IMR-90 (cell line): ENCODE measurements at regions not wholly inside any gene's neighbourhood (a gene's known extent, or its start where the extent isn't known, plus 50 kb on each side); places are given as distances from the start of the nearest gene placed in this dataset.

Experiments
- ATAC-seq: fragments of 200-7000 bp; cut with Tn5 transposase; 2 replicates; pipeline ENCODE4 v1.9.1; 2020; ENCODE audit warnings: low read depth, mild to moderate bottlenecking, moderate library complexity
- BruUV-seq: library from RNA; stranded (reverse); fragments of 400-500 nt; replicated peaks from 2 replicates; lab custom pipeline; 2021; lab: Mats Ljungman, UMichigan
- CTCF ChIA-PET: fragments of 300-600 bp; formaldehyde crosslinking; extraction: SDS; loops from one replicate; lab custom pipeline; 2021; ENCODE audit warnings: antibody characterized with exemption; lab: Yijun Ruan, JAX
- POLR2A ChIA-PET: fragments of 300-600 bp; sonication (Branson Sonifier 250); formaldehyde crosslinking; loops from one replicate; lab custom pipeline; 2022; ENCODE audit warnings: antibody characterized with exemption; ENCODE audit not compliant: unreplicated experiment; lab: Charles Lee
- DNase-seq: peaks from one replicate; pipeline ENCODE4 v3.0.0; 2013
- H2AFZ ChIP-seq: replicated peaks from 2 replicates; pipeline ENCODE3; 2013; ENCODE audit warnings: low read length, mild to moderate bottlenecking; ENCODE audit not compliant: poor library complexity
- H2AK5ac ChIP-seq: 2 replicates; pipeline ENCODE4 v1.6.1; 2013; ENCODE audit warnings: low read depth, low read length, inconsistent platforms
- H2AK9ac ChIP-seq: replicated peaks from 2 replicates; pipeline ENCODE3; 2013; ENCODE audit warnings: mild to moderate bottlenecking, low read depth, low read length, moderate library complexity; ENCODE audit not compliant: poor library complexity
- H2BK120ac ChIP-seq: 2 replicates; pipeline ENCODE4 v1.6.1; 2013; ENCODE audit warnings: low read depth, low read length, inconsistent platforms
- H2BK15ac ChIP-seq: 3 replicates; pipeline ENCODE4 v1.6.1; 2013; ENCODE audit warnings: low read depth, low read length, inconsistent platforms
- H2BK20ac ChIP-seq: 2 replicates; pipeline ENCODE4 v1.6.1; 2013; ENCODE audit warnings: low read depth, mild to moderate bottlenecking, inconsistent platforms, low read length, moderate library complexity
- H2BK5ac ChIP-seq: 2 replicates; pipeline ENCODE4 v1.6.1; 2013; ENCODE audit warnings: mild to moderate bottlenecking, low read depth, low read length, inconsistent platforms; ENCODE audit not compliant: poor library complexity, severe bottlenecking
- H3K14ac ChIP-seq: replicated peaks from 2 replicates; pipeline ENCODE4 v1.6.1; 2013; ENCODE audit warnings: low read depth, low read length, inconsistent platforms
- H3K18ac ChIP-seq: 2 replicates; pipeline ENCODE4 v1.6.1; 2013; ENCODE audit warnings: low read depth, low read length, control low read depth
- H3K23ac ChIP-seq: 2 replicates; pipeline ENCODE4 v1.6.1; 2013; ENCODE audit warnings: low read depth, low read length, inconsistent platforms
- H3K27ac ChIP-seq: 2 replicates; pipeline ENCODE4 v1.5.1; 2013; ENCODE audit warnings: mild to moderate bottlenecking, control low read depth, low read length; ENCODE audit not compliant: insufficient read depth
- H3K27me3 ChIP-seq: 2 replicates; pipeline ENCODE4 v1.6.1; 2013; ENCODE audit warnings: low read length; ENCODE audit not compliant: control insufficient read depth, insufficient read depth
- H3K36me3 ChIP-seq: 2 replicates; pipeline ENCODE4 v1.6.1; 2013; ENCODE audit warnings: low read length, mixed read lengths; ENCODE audit not compliant: control insufficient read depth, insufficient read depth
- H3K4ac ChIP-seq: 2 replicates; pipeline ENCODE4 v1.6.1; 2013; ENCODE audit warnings: low read depth, low read length, inconsistent platforms
- H3K4me1 ChIP-seq: 2 replicates; pipeline ENCODE4 v1.6.1; 2013; ENCODE audit warnings: low read length, mixed read lengths; ENCODE audit not compliant: control insufficient read depth, insufficient read depth
- H3K4me2 ChIP-seq: 2 replicates; pipeline ENCODE4 v1.6.1; 2013; ENCODE audit warnings: low read depth, mild to moderate bottlenecking, control low read depth, low read length, moderate library complexity
- H3K4me3 ChIP-seq: 2 replicates; pipeline ENCODE4 v1.5.1; 2013; ENCODE audit warnings: low read depth, mild to moderate bottlenecking, control low read depth, low read length, moderate library complexity; ENCODE audit not compliant: insufficient read depth
- H3K56ac ChIP-seq: 2 replicates; pipeline ENCODE4 v1.6.1; 2013; ENCODE audit warnings: low read length, inconsistent platforms; ENCODE audit not compliant: insufficient read depth; ENCODE audit errors: extremely low read depth
- H3K79me1 ChIP-seq, 2 experiments: 2 replicates each; pipeline ENCODE4 v1.6.1; 2013; ENCODE audit warnings: low read length in 2 of 2, inconsistent platforms in 1 of 2, low read depth in 1 of 2
- H3K9ac ChIP-seq: 2 replicates; pipeline ENCODE4 v1.6.1; 2013; ENCODE audit warnings: low read depth, low read length, control low read depth
- H3K9me1 ChIP-seq: 2 replicates; pipeline ENCODE4 v1.6.1; 2013; ENCODE audit warnings: low read length, inconsistent platforms; ENCODE audit not compliant: insufficient read depth
- H3K9me3 ChIP-seq: 2 replicates; pipeline ENCODE4 v1.6.1; 2013; ENCODE audit warnings: low read length; ENCODE audit not compliant: control insufficient read depth, insufficient read depth
- H4K20me1 ChIP-seq: 2 replicates; pipeline ENCODE4 v1.6.1; 2013; ENCODE audit warnings: low read length, inconsistent platforms; ENCODE audit not compliant: insufficient read depth
- H4K5ac ChIP-seq: 2 replicates; pipeline ENCODE4 v1.6.1; 2013; ENCODE audit warnings: mild to moderate bottlenecking, low read depth, low read length, control low read depth
- H4K8ac ChIP-seq, 2 experiments: 2 replicates each; pipeline ENCODE4 v1.6.1; 2013; ENCODE audit warnings: low read depth in 2 of 2, low read length in 2 of 2, control low read depth in 1 of 2, inconsistent platforms in 1 of 2
- H4K91ac ChIP-seq: 2 replicates; pipeline ENCODE4 v1.6.1; 2013; ENCODE audit warnings: low read depth, low read length, inconsistent platforms; ENCODE audit not compliant: insufficient read depth
- CEBPB ChIP-seq: IDR thresholded peaks from 2 replicates; pipeline ENCODE4 v1.6.1; 2012; ENCODE audit warnings: low read depth, low read length, improper control_type of control experiment
- CHD1 ChIP-seq: IDR thresholded peaks from 2 replicates; pipeline ENCODE4 v1.6.1; 2012; ENCODE audit warnings: low read depth, low read length, improper control_type of control experiment
- CTCF ChIP-seq: conservative IDR thresholded peaks from 2 replicates; pipeline ENCODE4 v1.5.1; 2012; ENCODE audit warnings: mild to moderate bottlenecking, low read depth, low read length, improper control_type of control experiment
- ELK1 ChIP-seq: fragments of 150-350 bp; IDR thresholded peaks from 2 replicates; pipeline ENCODE4 v1.6.1; 2016; ENCODE audit warnings: low read depth, mild to moderate bottlenecking, low read length, moderate library complexity, borderline replicate concordance
- FOS ChIP-seq: fragments of 150-350 bp; IDR thresholded peaks from 2 replicates; pipeline ENCODE4 v1.6.1; 2016; ENCODE audit warnings: low read depth, low read length
- MAFK ChIP-seq: IDR thresholded peaks from 2 replicates; pipeline ENCODE4 v1.6.1; 2012; ENCODE audit warnings: low read depth, low read length, improper control_type of control experiment
- MAZ ChIP-seq: IDR thresholded peaks from 2 replicates; pipeline ENCODE4 v1.6.1; 2012; ENCODE audit warnings: low read depth, mild to moderate bottlenecking, low read length, improper control_type of control experiment, moderate library complexity, borderline replicate concordance
- NFE2L2 ChIP-seq: fragments of 150-350 bp; IDR thresholded peaks from 2 replicates; pipeline ENCODE4 v1.6.1; 2016; ENCODE audit warnings: low read depth, mild to moderate bottlenecking, low read length
- RAD21 ChIP-seq: IDR thresholded peaks from 2 replicates; pipeline ENCODE4 v1.6.1; 2012; ENCODE audit warnings: low read length, improper control_type of control experiment
- RFX5 ChIP-seq: IDR thresholded peaks from 2 replicates; pipeline ENCODE4 v1.8.0; 2012; ENCODE audit warnings: low read depth, mild to moderate bottlenecking, low read length, moderate library complexity
- SMC3 ChIP-seq: fragments of 150-350 bp; IDR thresholded peaks from 2 replicates; pipeline ENCODE4 v1.6.1; 2016; ENCODE audit warnings: low read depth, mild to moderate bottlenecking, antibody characterized with exemption, low read length, moderate library complexity
- USF2 ChIP-seq: fragments of 150-350 bp; IDR thresholded peaks from 2 replicates; pipeline ENCODE4 v1.6.1; 2017; ENCODE audit warnings: mild to moderate bottlenecking, antibody characterized with exemption, low read length, low read depth
- WGBS, 2 experiments: methylation state at CpG; one replicate each; pipeline versions ENCODE4 v1.1.5 to v1.1.7; 2013; ENCODE audit warnings: missing lambda C conversion rate in 2 of 2; ENCODE audit not compliant: insufficient read length in 1 of 2; ENCODE audit errors: extremely low coverage in 2 of 2; 5-methylcytosine and 5-hydroxymethylcytosine counted together
- dilution Hi-C: fragments of 300-500 bp; cut with HindIII; formaldehyde crosslinking; loops from one replicate; pipeline ENCODE4 v1.14.3; 2018; ENCODE audit warnings: low sequenced_read_pairs; ENCODE audit not compliant: unreplicated experiment
- in situ Hi-C: fragments of 300-500 bp; cut with MboI; formaldehyde crosslinking; loops from 3 replicates; pipeline ENCODE4 v1.14.3; 2019; ENCODE audit warnings: low sequenced_read_pairs, inconsistent platforms, mixed read lengths
- intact Hi-C: fragments of 100-400 bp; cut with micrococcal nuclease; formaldehyde crosslinking; loops from 2 replicates; pipeline ENCODE4 v1.10.0; 2022

GRCh38 chr15:26066896-26067295 lies 203.8 kb upstream of the ATP10A start:
- in situ Hi-C loops = no loop called here
- no peak overlapping the region for H3K14ac ChIP-seq
- no peak overlapping the region for H4K8ac ChIP-seq
- H3K36me3 ChIP-seq = no peaks in the 10 kb centered on the region
- ChIA-PET POLR2A (no interaction called here), CTCF (no interaction called here)
- H3K23ac ChIP-seq = no peak overlapping the region
- no peaks in the 10 kb centered on the region for H3K4me1 ChIP-seq
- no peak overlapping the region for H3K4ac ChIP-seq
- no peak for TF ChIP-seq MAZ
- TF ChIP-seq ELK1 = no peak
- TF ChIP-seq CHD1 = no peak
- TF ChIP-seq CEBPB = no peak
- TF ChIP-seq MAFK = no peak
- TF ChIP-seq CTCF = no peak
- TF ChIP-seq SMC3 = no peak
- TF ChIP-seq USF2 = no peak
- no peak for TF ChIP-seq RFX5
- no peak for TF ChIP-seq NFE2L2
- TF ChIP-seq FOS = no peak
- no peak for TF ChIP-seq RAD21
- H4K91ac ChIP-seq = no peak overlapping the region
- no peak overlapping the region for H3K56ac ChIP-seq
- peak; percentile 17; the same call in 1 of the 2 replicates for ATAC-seq
- H3K9ac ChIP-seq = no peak overlapping the region
- intact Hi-C loops = no loop called here
- no peak overlapping the region for H2BK15ac ChIP-seq
- no peaks in the 10 kb centered on the region for H3K9me3 ChIP-seq
- no peak overlapping the region for H2AK5ac ChIP-seq
- H3K27ac ChIP-seq = no peak overlapping the region
- H3K9me1 ChIP-seq = no peaks in the 10 kb centered on the region
- dilution Hi-C loops = no loop called here
- BruUV-seq = no TSS peak
- no peak overlapping the region for H3K18ac ChIP-seq
- H3K4me2 ChIP-seq = no peak overlapping the region
- H2BK120ac ChIP-seq = no peak overlapping the region
- H4K5ac ChIP-seq = no peak overlapping the region
- no peak overlapping the region for H2AK9ac ChIP-seq
- no CpG with 5 or more reads among the region's 2 CpGs for WGBS, 2 experiments
- no peak overlapping the region for H3K4me3 ChIP-seq
- no peak overlapping the region for H2BK5ac ChIP-seq
- H2BK20ac ChIP-seq = no peak overlapping the region
- no peak overlapping the region for H2AFZ ChIP-seq
- H4K20me1 ChIP-seq = no peaks in the 10 kb centered on the region
- H3K79me1 ChIP-seq = no peaks in the 10 kb centered on the region
- no peak for DNase-seq
- peaks cover 4% of the 10 kb centered on the region; the same call in 1 of the 2 replicates for H3K27me3 ChIP-seq
